LNCaP clone FGC (cell line): ENCODE measurements at regions not wholly inside any gene's neighbourhood (a gene's known extent, or its start where the extent isn't known, plus 50 kb on each side); places are given as distances from the start of the nearest gene placed in this dataset.
"Not testable (repeated sequence)": the region's sequence is repeated elsewhere in the genome, so short reads cannot be mapped to it uniquely, and the experiment has no call there.

Source experiments
- DNase-seq: peaks from one replicate; pipeline ENCODE4 v3.0.0-alpha.2; 2011; ENCODE audit warnings: low read depth
- H3K4me3 ChIP-seq: 2 replicates; pipeline ENCODE4 v1.5.1; 2011; ENCODE audit warnings: mild to moderate bottlenecking, low read depth, low read length, control low read depth
- CTCF ChIP-seq: IDR thresholded peaks from 2 replicates; pipeline ENCODE4 v1.5.1; 2012; ENCODE audit warnings: mild to moderate bottlenecking; ENCODE audit not compliant: control insufficient read depth, insufficient read depth; ENCODE audit errors: extremely low read depth

- TF ChIP-seq CTCF: no peak
- DNase-seq: no peak
- no peak overlapping the region for H3K4me3 ChIP-seq
Measured at GRCh38 chr4:75142382-75142781, 209.5 kb downstream of the PARM1 start.

- H3K4me3 ChIP-seq: no peak overlapping the region
- TF ChIP-seq CTCF: no peak
- DNase-seq: no peak
Measured at GRCh38 chr4:75141162-75141561, 208.2 kb downstream of the PARM1 start.

- no peak for TF ChIP-seq CTCF
- no peak for DNase-seq
- H3K4me3 ChIP-seq: no peak overlapping the region
Measured at GRCh38 chr4:75137302-75137701, 204.4 kb downstream of the PARM1 start.

GRCh38 chr4:75135068-75135825, 202.3 kb downstream of the PARM1 start:
- no peak for DNase-seq
- no peak for TF ChIP-seq CTCF
- H3K4me3 ChIP-seq: no peak overlapping the region

- H3K4me3 ChIP-seq, DNase-seq: not testable (repeated sequence)
Measured at GRCh38 chr4:75126870-75127269, 194.0 kb downstream of the PARM1 start.

- no peak overlapping the region for H3K4me3 ChIP-seq
- no peak for TF ChIP-seq CTCF
- DNase-seq: no peak
Measured at GRCh38 chr4:75126058-75126457, 193.1 kb downstream of the PARM1 start.

GRCh38 chr4:75122424-75123014, 189.6 kb downstream of the PARM1 start:
- no peak for DNase-seq
- H3K4me3 ChIP-seq: no peak overlapping the region
- TF ChIP-seq CTCF: no peak
